ENCODE measurements at regions not wholly inside any gene's neighbourhood (a gene's known extent, or its start where the extent isn't known, plus 50 kb on each side); places are given as distances from the start of the nearest gene placed in this dataset.
A peak's percentile ranks its signal among the peaks of the same experiment; 100 is the strongest.
"Not testable (repeated sequence)": the region's sequence is repeated elsewhere in the genome, so short reads cannot be mapped to it uniquely, and the experiment has no call there.

GRCh38 chr15:101876031-101876430 is 64.0 kb downstream of the OR4F15 start:
- not testable (repeated sequence) for H3K4me1 Mint-ChIP-seq; DNase-seq (ENCODE audit: low spot score in 2 of 2); ATAC-seq; H3K9me3 Mint-ChIP-seq; H3K27ac Mint-ChIP-seq; H3K36me3 Mint-ChIP-seq; H3K4me3 Mint-ChIP-seq

- not testable (repeated sequence) for H3K27ac Mint-ChIP-seq; DNase-seq (ENCODE audit: low spot score in 2 of 2); H3K4me1 Mint-ChIP-seq; H3K9me3 Mint-ChIP-seq; H3K4me3 Mint-ChIP-seq; H3K36me3 Mint-ChIP-seq; ATAC-seq
These were observed 65.6 kb downstream of the OR4F15 start for GRCh38 chr15:101877649-101878048.

GRCh38 chr15:101912349-101913287 is 100.6 kb downstream of the OR4F15 start:
- not testable (repeated sequence) for DNase-seq (ENCODE audit: low spot score in 2 of 2); H3K4me1 Mint-ChIP-seq; H3K4me3 Mint-ChIP-seq; H3K36me3 Mint-ChIP-seq; H3K9me3 Mint-ChIP-seq; H3K27ac Mint-ChIP-seq
- peak; percentile 13 for ATAC-seq

- not testable (repeated sequence) for H3K9me3 Mint-ChIP-seq; H3K4me3 Mint-ChIP-seq; ATAC-seq; H3K4me1 Mint-ChIP-seq; DNase-seq (ENCODE audit: low spot score in 2 of 2); H3K27ac Mint-ChIP-seq; H3K36me3 Mint-ChIP-seq
These were observed 112.6 kb downstream of the OR4F15 start for GRCh38 chr15:101924554-101924953.

GRCh38 chr15:101934506-101934905 is 122.5 kb downstream of the OR4F15 start:
- H3K9me3 Mint-ChIP-seq, ATAC-seq: not testable (repeated sequence)

GRCh38 chr15:101937362-101937761 is 125.4 kb downstream of the OR4F15 start:
- not testable (repeated sequence) for ATAC-seq; DNase-seq (ENCODE audit: low spot score in 2 of 2); H3K36me3 Mint-ChIP-seq; H3K9me3 Mint-ChIP-seq; H3K27ac Mint-ChIP-seq; H3K4me1 Mint-ChIP-seq; H3K4me3 Mint-ChIP-seq

More at GRCh38 chr15:101934506-101934905, 122.5 kb downstream of the OR4F15 start:
- DNase-seq (ENCODE audit: low spot score in 2 of 2); H3K4me3 Mint-ChIP-seq; H3K27ac Mint-ChIP-seq; H3K4me1 Mint-ChIP-seq; H3K36me3 Mint-ChIP-seq: not testable (repeated sequence)

GRCh38 chr15:101938555-101938954 is 126.6 kb downstream of the OR4F15 start:
- not testable (repeated sequence) for H3K4me1 Mint-ChIP-seq

GRCh38 chr15:101945896-101946295 is 133.9 kb downstream of the OR4F15 start:
- H3K9me3 Mint-ChIP-seq; H3K36me3 Mint-ChIP-seq; H3K4me3 Mint-ChIP-seq; H3K27ac Mint-ChIP-seq; DNase-seq (ENCODE audit: low spot score in 2 of 2); H3K4me1 Mint-ChIP-seq; ATAC-seq: not testable (repeated sequence)

More at GRCh38 chr15:101938555-101938954, 126.6 kb downstream of the OR4F15 start:
- ATAC-seq; H3K36me3 Mint-ChIP-seq; H3K27ac Mint-ChIP-seq; DNase-seq (ENCODE audit: low spot score in 2 of 2); H3K4me3 Mint-ChIP-seq; H3K9me3 Mint-ChIP-seq: not testable (repeated sequence)

GRCh38 chr15:101948491-101949010 is 136.5 kb downstream of the OR4F15 start:
- H3K9me3 Mint-ChIP-seq; H3K27ac Mint-ChIP-seq; H3K4me1 Mint-ChIP-seq; DNase-seq (ENCODE audit: low spot score in 2 of 2); H3K36me3 Mint-ChIP-seq; ATAC-seq; H3K4me3 Mint-ChIP-seq: not testable (repeated sequence)

GRCh38 chr15:101949380-101950065 is 137.5 kb downstream of the OR4F15 start:
- H3K4me3 Mint-ChIP-seq; DNase-seq (ENCODE audit: low spot score in 2 of 2); H3K36me3 Mint-ChIP-seq; H3K4me1 Mint-ChIP-seq; H3K27ac Mint-ChIP-seq; H3K9me3 Mint-ChIP-seq; ATAC-seq: not testable (repeated sequence)

GRCh38 chr15:101953993-101954392 is 142.0 kb downstream of the OR4F15 start:
- not testable (repeated sequence) for ATAC-seq; DNase-seq (ENCODE audit: low spot score in 2 of 2); H3K27ac Mint-ChIP-seq; H3K9me3 Mint-ChIP-seq; H3K36me3 Mint-ChIP-seq; H3K4me1 Mint-ChIP-seq; H3K4me3 Mint-ChIP-seq

GRCh38 chr15:101955840-101956239 is 143.8 kb downstream of the OR4F15 start:
- not testable (repeated sequence) for DNase-seq (ENCODE audit: low spot score in 2 of 2); H3K4me3 Mint-ChIP-seq; H3K36me3 Mint-ChIP-seq

GRCh38 chr15:101958656-101959055 is 146.7 kb downstream of the OR4F15 start:
- not testable (repeated sequence) for H3K9me3 Mint-ChIP-seq; H3K27ac Mint-ChIP-seq; ATAC-seq; DNase-seq (ENCODE audit: low spot score in 2 of 2); H3K4me1 Mint-ChIP-seq; H3K36me3 Mint-ChIP-seq; H3K4me3 Mint-ChIP-seq

More at GRCh38 chr15:101955840-101956239, 143.8 kb downstream of the OR4F15 start:
- not testable (repeated sequence) for H3K27ac Mint-ChIP-seq, H3K9me3 Mint-ChIP-seq, ATAC-seq, H3K4me1 Mint-ChIP-seq

- not testable (repeated sequence) for ATAC-seq; DNase-seq (ENCODE audit: low spot score in 2 of 2); H3K4me1 Mint-ChIP-seq; H3K9me3 Mint-ChIP-seq; H3K27ac Mint-ChIP-seq; H3K36me3 Mint-ChIP-seq
- H3K4me3 Mint-ChIP-seq: peak overlapping the region; percentile 34
These were observed 149.3 kb downstream of the OR4F15 start for GRCh38 chr15:101961263-101961662.

- H3K4me3 Mint-ChIP-seq; H3K27ac Mint-ChIP-seq; ATAC-seq; H3K36me3 Mint-ChIP-seq; DNase-seq (ENCODE audit: low spot score in 2 of 2); H3K4me1 Mint-ChIP-seq; H3K9me3 Mint-ChIP-seq: not testable (repeated sequence)
These were observed 149.8 kb downstream of the OR4F15 start for GRCh38 chr15:101961765-101962164.

Measured in stimulated activated effector memory CD8-positive, alpha-beta T cell treated with anti-CD3 and anti-CD28 coated beads, Interleukin-12 subunit alpha, Interleukin-12 subunit beta, amount 100 ng/mL, for 72 hours (primary cell).